Caco-2 (cell line): ENCODE measurements at regions not wholly inside any gene's neighbourhood (a gene's known extent, or its start where the extent isn't known, plus 50 kb on each side); places are given as distances from the start of the nearest gene placed in this dataset.

Experiments
- BruUV-seq: library from RNA; stranded (reverse); fragments of 400-500 nt; replicated peaks from 2 replicates; lab custom pipeline; 2021; lab: Mats Ljungman, UMichigan
- CTCF ChIA-PET: fragments of 300-600 bp; sonication (Branson Sonifier 250); formaldehyde crosslinking; loops from one replicate; lab custom pipeline; 2022; ENCODE audit warnings: antibody characterized with exemption; lab: Charles Lee
- POLR2A ChIA-PET: fragments of 300-600 bp; sonication (Branson Sonifier 250); formaldehyde crosslinking; loops from one replicate; lab custom pipeline; 2022; ENCODE audit warnings: antibody characterized with exemption; lab: Charles Lee
- DNase-seq, 2 experiments: peaks; one replicate each; pipeline versions ENCODE4 v3.0.0 to v3.0.0-alpha.2; 2020 to 2022
- H3K27me3 ChIP-seq: replicated peaks from 2 replicates; pipeline ENCODE4 v1.6.0; 2011; ENCODE audit warnings: low read length; ENCODE audit not compliant: control insufficient read depth, insufficient read depth
- H3K36me3 ChIP-seq: 2 replicates; pipeline ENCODE4 v1.5.1; 2011; ENCODE audit warnings: low read length; ENCODE audit not compliant: control insufficient read depth, insufficient read depth
- H3K4me1 ChIP-seq: fragments of 250-450 bp; sonication (Bioruptor Pico); 2 replicates; pipeline ENCODE4 v1.5.1; 2020; ENCODE audit warnings: mild to moderate bottlenecking
- H3K4me3 ChIP-seq: 2 replicates; pipeline ENCODE4 v1.5.1; 2011; ENCODE audit warnings: low read depth, mild to moderate bottlenecking, control low read depth, low read length
- H3K9me3 ChIP-seq: fragments of 250-450 bp; sonication (Bioruptor Pico); 2 replicates; pipeline ENCODE4 v1.5.1; 2020; ENCODE audit warnings: mild to moderate bottlenecking, moderate library complexity
- H3K27ac Mint-ChIP-seq: one replicate; pipeline ENCODE4 v1.8.0; 2022; ENCODE audit warnings: mixed read lengths; ENCODE audit not compliant: unreplicated experiment
- H3K27me3 Mint-ChIP-seq: one replicate; pipeline ENCODE4 v1.8.0; 2022; ENCODE audit warnings: mixed read lengths; ENCODE audit not compliant: insufficient read depth, unreplicated experiment
- H3K36me3 Mint-ChIP-seq: one replicate; pipeline ENCODE4 v1.8.0; 2022; ENCODE audit warnings: mild to moderate bottlenecking, mixed read lengths; ENCODE audit not compliant: insufficient read depth, unreplicated experiment
- H3K4me1 Mint-ChIP-seq: one replicate; pipeline ENCODE4 v1.8.0; 2022; ENCODE audit warnings: low read depth, mixed read lengths; ENCODE audit not compliant: unreplicated experiment
- H3K4me3 Mint-ChIP-seq: one replicate; pipeline ENCODE4 v1.8.0; 2022; ENCODE audit warnings: mild to moderate bottlenecking, moderate library complexity, mixed read lengths; ENCODE audit not compliant: unreplicated experiment
- H3K9me3 Mint-ChIP-seq: one replicate; pipeline ENCODE4 v1.8.0; 2022; ENCODE audit warnings: mixed read lengths; ENCODE audit not compliant: unreplicated experiment
- CTCF ChIP-seq, 2 experiments: fragments of 200-600 bp in 1 of 2; IDR thresholded peaks; 1 replicate in 1 of 2; 2 replicates in 1 of 2; pipeline versions ENCODE4 v1.5.1 to v1.8.0; 2011 to 2022; ENCODE audit warnings: antibody characterized with exemption in 1 of 2, control low read depth in 1 of 2, inconsistent platforms in 1 of 2, low read depth in 1 of 2, low read length in 1 of 2, mild to moderate bottlenecking in 1 of 2, moderate library complexity in 1 of 2; ENCODE audit not compliant: insufficient read depth in 1 of 2, severe bottlenecking in 1 of 2, unreplicated experiment in 1 of 2
- intact Hi-C: fragments of 100-400 bp; cut with micrococcal nuclease; formaldehyde crosslinking; loops from one replicate; pipeline ENCODE4 v1.10.0; 2022; ENCODE audit not compliant: unreplicated experiment

- H3K27me3 Mint-ChIP-seq: no peaks in the 10 kb centered on the region
- no peak overlapping the region for H3K4me3 ChIP-seq
- no peaks in the 10 kb centered on the region for H3K36me3 Mint-ChIP-seq
- ChIA-PET POLR2A (no interaction called here), CTCF (no interaction called here)
- H3K4me1 Mint-ChIP-seq: no peaks in the 10 kb centered on the region
- no peak overlapping the region for H3K27ac Mint-ChIP-seq
- no peak overlapping the region for H3K4me3 Mint-ChIP-seq
- TF ChIP-seq CTCF (IDR thresholded peaks at IDR 0.05; ENCODE audit: insufficient read depth in 1 of 2, low read depth in 1 of 2, low read length in 1 of 2, severe bottlenecking in 1 of 2, unreplicated experiment in 1 of 2): no peak
- DNase-seq: no peak
- peaks cover 11% of the 10 kb centered on the region for H3K9me3 Mint-ChIP-seq
- no TSS peak for BruUV-seq
- no peaks in the 10 kb centered on the region for H3K4me1 ChIP-seq
- H3K9me3 ChIP-seq: no peaks in the 10 kb centered on the region; the same call in 1 of the 2 replicates
- intact Hi-C loops: no loop called here
- H3K27me3 ChIP-seq: no peaks in the 10 kb centered on the region; the same call in 1 of the 2 replicates
- H3K36me3 ChIP-seq: no peaks in the 10 kb centered on the region
These were observed 170.8 kb upstream of the FST start for GRCh38 chr5:53309653-53310052.

- no peaks in the 10 kb centered on the region for H3K36me3 Mint-ChIP-seq
- H3K4me3 ChIP-seq: no peak overlapping the region
- DNase-seq: no peak
- no peak overlapping the region for H3K4me3 Mint-ChIP-seq
- intact Hi-C loops: no loop called here
- no peaks in the 10 kb centered on the region for H3K4me1 ChIP-seq
- TF ChIP-seq CTCF (IDR thresholded peaks at IDR 0.05; ENCODE audit: insufficient read depth in 1 of 2, low read depth in 1 of 2, low read length in 1 of 2, severe bottlenecking in 1 of 2, unreplicated experiment in 1 of 2): no peak
- H3K9me3 ChIP-seq: no peaks in the 10 kb centered on the region; the same call in 1 of the 2 replicates
- no peaks in the 10 kb centered on the region for H3K27me3 Mint-ChIP-seq
- ChIA-PET CTCF (no interaction called here), POLR2A (no interaction called here)
- no peaks in the 10 kb centered on the region for H3K36me3 ChIP-seq
- BruUV-seq: no TSS peak
- H3K9me3 Mint-ChIP-seq: peaks cover 21% of the 10 kb centered on the region
- H3K4me1 Mint-ChIP-seq: no peaks in the 10 kb centered on the region
- no peak overlapping the region for H3K27ac Mint-ChIP-seq
- H3K27me3 ChIP-seq: no peaks in the 10 kb centered on the region; the same call in 1 of the 2 replicates
These were observed 168.7 kb upstream of the FST start for GRCh38 chr5:53311681-53312080.

GRCh38 chr5:53313145-53313544, 167.3 kb upstream of the FST start:
- H3K27ac Mint-ChIP-seq: no peak overlapping the region
- Histone ChIP-seq H3K9me3 (no peaks in the 10 kb centered on the region; the same call in 1 of the 2 replicates), H3K4me1 (no peaks in the 10 kb centered on the region), H3K27me3 (no peaks in the 10 kb centered on the region; the same call in 1 of the 2 replicates), H3K4me3 (no peak overlapping the region), H3K36me3 (no peaks in the 10 kb centered on the region)
- H3K27me3 Mint-ChIP-seq: no peaks in the 10 kb centered on the region
- H3K4me1 Mint-ChIP-seq: no peaks in the 10 kb centered on the region
- ChIA-PET POLR2A (no interaction called here), CTCF (no interaction called here)
- no peak for DNase-seq
- H3K9me3 Mint-ChIP-seq: peaks cover 17% of the 10 kb centered on the region
- no peak overlapping the region for H3K4me3 Mint-ChIP-seq
- no peak for TF ChIP-seq CTCF (IDR thresholded peaks at IDR 0.05; ENCODE audit: insufficient read depth in 1 of 2, low read depth in 1 of 2, low read length in 1 of 2, severe bottlenecking in 1 of 2, unreplicated experiment in 1 of 2)
- H3K36me3 Mint-ChIP-seq: no peaks in the 10 kb centered on the region
- intact Hi-C loops: no loop called here
- no TSS peak for BruUV-seq
